CD4-positive, alpha-beta T cell treated with Interleukin-4 for 1 hour (primary cell): ENCODE measurements at regions not wholly inside any gene's neighbourhood (a gene's known extent, or its start where the extent isn't known, plus 50 kb on each side); places are given as distances from the start of the nearest gene placed in this dataset.
"Not testable (repeated sequence)": the region's sequence is repeated elsewhere in the genome, so short reads cannot be mapped to it uniquely, and the experiment has no call there.

Experiments
- DNase-seq, 2 donors: peaks; one replicate each; pipeline ENCODE4 v3.0.0-alpha.2; 2020 to 2022

DNA sequence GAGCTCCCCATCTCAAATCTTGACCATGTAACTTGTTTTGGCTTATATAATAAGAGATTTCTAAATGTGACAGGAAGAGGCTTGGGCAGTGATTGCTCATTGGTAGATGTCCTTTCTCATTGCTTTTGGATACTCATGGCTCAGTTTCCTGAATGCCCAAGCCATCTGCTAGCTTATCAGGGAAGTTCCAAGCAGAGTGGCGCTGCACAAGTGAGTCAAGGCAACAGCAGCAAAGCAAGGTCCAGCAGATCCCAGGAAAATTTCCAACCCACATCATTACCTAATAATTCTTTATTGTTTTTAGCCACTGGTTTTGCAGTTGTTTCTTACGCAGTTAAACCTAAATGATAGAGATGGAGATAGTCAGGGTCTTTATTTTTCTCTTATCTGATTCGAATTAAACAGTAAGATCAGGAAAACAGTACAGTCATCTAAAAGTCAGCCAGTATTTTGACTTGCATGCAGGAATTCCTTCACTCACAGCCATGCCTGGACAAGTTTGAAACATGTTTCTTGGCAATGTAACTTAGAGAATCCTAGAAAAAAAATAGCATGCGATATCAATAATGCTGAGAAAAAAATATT, 349.7 kb upstream of the TMEFF2 start:
- DNase-seq = no peak

DNA sequence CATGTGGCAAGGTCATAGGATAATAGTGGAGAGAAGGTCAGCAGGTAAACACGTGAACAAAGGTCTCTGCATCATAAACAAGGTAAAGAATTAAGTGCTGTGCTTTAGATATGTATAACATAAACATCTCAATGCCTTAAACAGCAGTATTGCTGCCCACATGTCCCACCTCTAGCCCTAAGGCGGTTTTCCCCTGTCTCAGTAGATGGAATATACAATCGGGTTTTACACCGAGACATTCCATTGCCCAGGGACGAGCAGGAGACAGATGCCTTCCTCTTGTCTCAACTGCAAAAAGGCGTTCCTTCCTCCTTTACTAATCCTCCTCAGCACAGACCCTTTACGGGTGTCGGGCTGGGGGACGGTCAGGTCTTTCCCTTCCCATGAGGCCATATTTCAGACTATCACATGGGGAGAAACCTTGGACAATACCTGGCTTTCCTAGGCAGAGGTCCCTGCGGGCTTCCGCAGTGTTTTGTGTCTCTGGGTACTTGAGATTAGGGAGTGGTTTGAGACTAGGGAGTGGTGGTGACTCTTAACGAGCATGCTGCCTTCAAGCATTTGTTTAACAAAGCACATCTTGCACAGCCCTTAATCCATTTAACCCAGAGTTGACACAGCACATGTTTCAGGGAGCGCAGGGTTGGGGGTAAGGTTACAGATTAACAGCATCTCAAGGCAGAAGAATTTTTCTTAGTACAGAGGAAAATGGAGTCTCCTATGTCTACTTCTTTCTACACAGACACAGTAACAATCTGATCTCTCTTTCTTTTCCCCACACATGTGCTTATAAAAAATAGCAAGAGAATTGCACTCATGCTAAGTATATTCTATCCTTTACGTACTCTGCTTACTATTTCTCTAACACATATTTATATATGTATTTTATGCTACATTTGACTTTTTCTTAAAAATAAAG, 347.7 kb upstream of the TMEFF2 start:
- not testable (repeated sequence) for DNase-seq

DNA sequence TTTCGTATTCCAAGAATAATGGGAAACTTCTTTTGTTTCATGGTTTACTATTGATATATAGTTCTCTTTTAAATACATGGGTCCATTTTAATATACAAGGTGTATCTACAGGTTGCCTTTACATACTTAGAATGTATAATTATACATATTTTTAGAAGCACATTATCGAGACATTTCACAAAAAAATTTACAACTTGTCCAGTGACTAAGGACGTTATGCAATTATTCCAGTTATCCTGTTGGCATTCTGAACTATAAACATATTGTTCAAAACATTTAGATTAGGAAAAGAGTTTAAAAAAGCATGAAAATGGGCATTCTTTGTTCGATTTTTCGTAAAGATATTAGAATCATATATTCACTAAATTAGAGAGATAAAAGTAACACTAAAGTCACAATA, 344.6 kb upstream of the TMEFF2 start:
- DNase-seq = no peak

DNA sequence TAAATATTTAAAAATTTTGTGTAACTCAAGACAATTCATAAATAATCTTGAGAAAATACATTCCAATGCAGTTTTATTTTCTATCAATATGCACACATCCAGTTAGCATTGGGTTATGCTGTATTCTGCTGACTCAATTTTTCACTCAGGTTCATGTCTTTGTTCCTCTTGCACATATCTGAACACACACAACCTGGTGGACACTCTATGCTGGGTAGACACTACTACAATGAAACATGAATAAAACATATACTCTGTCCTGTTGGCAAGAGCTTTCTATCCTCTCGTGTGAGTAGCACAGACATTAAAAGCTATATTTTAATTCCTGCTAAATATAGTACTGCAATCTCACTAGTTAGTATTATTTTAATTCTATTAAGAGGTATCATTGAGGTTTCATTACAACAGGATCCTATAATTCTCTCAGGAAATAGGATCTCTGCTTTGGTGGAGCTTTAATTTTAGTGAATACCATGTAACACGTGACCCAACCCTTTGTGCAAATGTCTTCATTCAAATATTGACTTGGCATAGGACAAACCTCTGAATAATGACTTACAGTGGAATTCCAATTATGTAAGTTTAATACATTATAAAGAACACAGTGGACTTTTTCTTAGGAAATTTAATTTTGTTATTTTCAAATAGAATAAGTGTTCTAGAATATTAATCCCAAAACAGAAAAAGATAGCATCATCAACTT, 342.3 kb upstream of the TMEFF2 start:
- DNase-seq = no peak

DNA sequence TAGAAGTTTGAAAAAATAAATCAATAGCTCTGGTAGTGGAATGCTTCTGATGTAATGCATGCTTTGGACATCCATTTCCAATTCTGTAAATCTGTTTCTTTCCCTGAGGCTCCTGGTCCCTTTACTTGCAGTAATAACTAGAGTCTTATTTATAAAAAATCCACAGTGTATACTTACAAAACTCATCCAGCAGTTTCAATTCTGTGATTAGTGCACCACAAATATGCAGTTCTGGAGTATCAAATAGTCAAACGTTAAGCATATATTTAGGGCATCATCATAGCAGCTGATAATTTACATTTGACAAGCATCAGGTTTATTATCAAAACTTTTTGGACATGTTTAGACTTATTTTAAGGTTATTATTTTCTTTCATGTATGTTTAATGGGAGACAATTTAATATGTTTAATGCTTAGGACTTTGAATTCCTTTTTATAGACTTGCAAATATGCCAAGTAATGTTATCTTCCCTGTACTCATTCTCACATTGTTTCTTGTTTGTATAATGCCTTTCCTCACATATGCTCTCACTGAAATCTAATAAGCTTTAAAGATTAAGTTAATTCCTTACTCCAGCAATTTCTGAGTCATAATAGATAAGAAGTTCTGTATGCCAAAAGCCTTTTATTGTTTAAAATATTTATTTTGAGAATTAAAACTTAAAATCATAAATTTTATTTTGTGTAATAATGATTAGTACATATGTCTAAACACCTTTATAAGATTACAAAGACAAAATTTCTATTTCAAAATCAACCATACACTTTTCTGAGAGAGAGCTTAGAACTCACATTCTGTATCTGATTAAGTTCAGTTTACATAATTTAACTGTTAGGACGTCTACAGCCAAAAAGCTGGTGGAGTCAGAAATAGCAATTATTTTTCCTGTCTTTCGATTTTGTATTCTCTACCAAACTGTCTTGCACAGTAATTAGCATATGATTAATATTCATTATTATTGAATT, 341.5 kb upstream of the TMEFF2 start:
- DNase-seq = no peak

DNA sequence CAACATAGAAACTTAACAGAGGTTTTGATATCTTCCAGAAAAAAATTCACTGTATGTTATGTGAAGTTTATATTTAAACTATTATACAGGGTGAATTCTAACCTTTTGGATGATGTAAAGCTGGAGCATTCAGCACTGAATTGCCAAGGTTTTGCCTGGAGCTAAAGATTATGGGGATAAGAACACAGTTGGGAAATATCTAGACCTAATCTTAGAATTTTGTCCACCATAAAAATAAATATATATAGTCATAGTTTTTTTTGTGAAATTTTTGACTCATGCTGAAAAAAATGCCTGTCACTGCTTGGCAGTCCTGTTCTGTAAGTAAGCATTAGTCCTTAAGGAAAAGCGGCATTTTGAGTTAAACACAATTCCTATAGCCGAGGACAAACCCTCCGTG, 339.3 kb upstream of the TMEFF2 start:
- DNase-seq = no peak

DNA sequence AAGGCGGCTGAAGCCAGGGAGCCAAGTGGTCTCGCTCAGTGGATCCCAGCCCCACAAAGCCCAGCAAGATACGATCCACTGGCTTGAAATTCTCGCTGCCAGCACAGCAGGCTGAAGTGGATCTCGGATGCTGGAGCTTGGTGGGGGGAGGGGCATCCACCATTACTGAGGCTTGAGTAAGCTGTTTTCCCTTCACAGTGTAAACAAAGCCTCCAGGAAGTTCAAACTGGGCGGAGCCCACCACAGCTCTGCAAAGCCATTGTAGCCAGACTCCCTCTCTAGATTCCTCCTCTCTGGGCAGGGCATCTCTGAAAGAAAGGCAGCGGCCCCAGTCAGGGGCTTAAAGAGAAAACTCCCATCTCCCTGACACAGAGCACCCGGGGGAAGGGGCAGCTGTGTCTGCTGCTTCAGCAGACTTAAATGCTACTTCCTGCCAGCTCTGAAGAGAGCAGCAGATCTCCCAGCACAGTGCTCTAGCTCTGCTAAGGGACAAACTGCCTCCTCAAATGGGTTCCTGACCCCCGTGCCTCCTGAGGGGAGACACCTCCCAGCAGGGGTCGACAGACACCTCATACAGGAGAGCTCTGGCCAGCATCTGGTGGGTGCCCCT, 330.0 kb upstream of the TMEFF2 start:
- not testable (repeated sequence) for DNase-seq

DNA sequence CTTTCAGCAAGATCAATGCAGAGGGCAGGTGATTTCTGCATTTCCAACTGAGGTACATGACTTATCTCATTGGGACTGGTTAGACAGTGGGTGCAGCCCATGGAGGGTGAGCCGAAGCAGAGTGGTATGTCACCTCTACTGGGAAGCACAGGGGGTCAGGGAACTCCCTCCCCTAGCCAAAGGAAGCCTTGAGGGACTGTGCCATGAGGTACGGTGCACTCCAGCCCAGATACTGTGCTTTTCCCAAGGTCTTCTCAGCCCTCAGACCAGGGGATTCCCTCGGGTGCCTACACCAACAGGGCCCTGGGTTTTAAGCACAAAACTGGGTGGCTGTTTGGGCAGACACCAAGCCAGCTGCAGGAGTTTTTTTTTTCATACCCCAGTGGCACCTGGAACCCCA, 329.5 kb upstream of the TMEFF2 start:
- DNase-seq = not testable (repeated sequence)

DNA sequence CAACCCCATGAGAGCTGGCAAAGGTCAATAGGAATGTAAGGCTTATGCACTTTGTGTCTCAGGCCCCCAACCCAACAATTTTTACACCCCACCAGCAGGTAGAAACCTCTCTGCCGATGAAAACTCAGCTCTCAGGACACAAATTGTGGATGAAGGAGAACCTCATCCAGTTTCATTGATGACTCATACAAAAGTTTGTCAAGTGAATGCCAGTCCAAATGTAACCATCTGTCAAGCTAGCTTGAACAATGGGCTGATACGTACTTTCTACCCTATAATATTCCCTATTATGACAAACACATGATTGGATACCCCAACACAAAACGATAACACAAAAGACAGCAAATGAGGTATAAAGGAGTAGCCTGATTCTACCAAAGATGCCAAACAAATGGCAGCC, 321.2 kb upstream of the TMEFF2 start:
- no peak for DNase-seq

DNA sequence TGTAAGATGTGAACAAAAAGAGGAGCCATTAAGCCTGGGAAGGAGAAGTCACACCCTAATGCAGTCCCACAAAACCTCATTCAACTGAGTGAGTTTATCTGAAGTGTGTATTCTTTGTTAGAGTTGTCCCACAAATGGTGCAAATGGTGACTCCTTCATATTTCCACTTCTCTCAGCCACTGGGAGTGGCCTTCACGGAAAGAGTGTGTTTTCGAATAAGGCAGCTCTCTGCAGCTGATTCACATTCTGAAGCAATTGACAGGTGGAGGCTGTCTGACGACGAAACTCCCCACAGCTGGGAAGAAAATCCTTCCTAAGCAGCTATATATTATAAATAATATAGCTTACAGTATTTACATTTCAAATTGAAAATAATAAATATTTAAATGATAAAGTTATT, 318.8 kb upstream of the TMEFF2 start:
- no peak for DNase-seq

DNA sequence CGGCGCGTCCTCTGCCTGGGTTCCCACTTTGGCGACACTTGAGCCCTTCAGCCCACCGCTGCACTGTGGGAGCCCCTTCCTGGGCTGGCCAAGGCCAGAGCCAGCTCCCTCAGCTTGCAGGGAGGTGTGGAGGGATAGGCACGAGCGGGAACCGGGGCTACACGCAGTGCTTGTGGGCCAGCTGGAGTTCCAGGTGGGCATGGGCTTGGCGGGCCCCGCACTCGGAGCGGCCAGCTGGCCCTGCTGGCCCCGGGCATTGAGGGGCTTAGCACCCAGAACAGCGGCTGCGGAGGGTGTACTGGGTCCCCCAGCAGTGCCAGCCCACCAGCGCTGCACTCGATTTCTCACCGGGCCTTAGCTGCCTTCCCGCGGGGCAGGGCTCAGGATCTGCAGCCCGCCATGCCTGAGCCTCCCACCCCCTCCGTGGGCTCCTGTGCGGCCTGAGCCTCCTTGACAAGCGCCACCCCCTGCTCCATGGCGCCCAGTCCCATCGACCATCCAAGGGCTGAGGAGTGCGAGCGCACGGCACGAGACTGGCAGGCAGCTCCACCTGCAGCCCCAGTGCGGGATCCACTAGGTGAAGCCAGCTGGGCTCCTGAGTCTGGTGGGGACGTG, 313.2 kb upstream of the TMEFF2 start:
- DNase-seq = not testable (repeated sequence)

DNA sequence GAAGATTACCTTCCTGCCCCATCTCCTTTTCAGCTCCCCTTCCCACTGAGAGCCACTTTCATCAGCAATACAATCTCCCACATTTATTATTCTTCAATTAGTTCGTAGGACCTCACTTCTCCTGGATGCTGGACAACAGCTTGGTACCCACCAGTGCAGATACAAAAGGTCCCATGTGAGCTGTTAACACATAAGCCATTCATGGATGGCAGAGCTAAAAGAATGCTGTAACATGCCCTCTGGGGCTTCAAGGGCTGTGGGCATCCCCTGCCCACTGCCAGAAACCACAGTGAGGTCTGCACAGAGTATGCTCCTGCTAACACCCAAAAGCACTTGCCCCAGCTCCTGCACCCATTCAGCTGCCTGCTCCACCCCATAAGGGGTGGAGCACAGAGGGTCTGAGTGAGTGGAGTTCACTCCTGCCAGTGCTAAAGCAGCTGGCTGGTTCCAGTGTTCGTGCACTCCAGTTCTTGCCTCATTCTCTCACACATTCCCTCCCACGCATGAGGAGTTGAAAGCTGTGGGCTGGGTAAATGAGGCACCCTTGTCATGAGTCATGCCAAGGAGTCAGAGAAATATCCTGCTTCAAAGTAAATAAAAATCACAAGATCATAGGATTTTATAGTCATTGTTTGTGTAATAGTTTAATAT, 305.9 kb upstream of the TMEFF2 start:
- DNase-seq = no peak

DNA sequence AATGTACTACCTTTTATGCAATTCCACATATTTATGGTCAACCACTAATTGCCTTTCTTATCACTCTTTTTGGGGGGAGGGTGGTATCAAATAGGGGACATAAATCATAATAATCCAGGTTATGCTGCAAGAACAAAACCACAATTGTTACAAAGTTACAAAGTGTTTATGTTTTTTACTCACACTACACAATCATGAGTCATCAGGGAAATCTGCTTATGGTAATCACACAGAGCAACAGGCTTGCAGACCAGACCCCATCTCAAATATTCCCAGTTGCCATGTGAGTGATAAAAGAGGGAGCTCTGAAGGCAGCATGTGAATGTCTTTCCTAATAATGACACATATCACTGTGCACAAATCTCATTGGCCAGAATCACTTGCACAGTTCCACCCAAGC, 304.7 kb upstream of the TMEFF2 start:
- no peak for DNase-seq

DNA sequence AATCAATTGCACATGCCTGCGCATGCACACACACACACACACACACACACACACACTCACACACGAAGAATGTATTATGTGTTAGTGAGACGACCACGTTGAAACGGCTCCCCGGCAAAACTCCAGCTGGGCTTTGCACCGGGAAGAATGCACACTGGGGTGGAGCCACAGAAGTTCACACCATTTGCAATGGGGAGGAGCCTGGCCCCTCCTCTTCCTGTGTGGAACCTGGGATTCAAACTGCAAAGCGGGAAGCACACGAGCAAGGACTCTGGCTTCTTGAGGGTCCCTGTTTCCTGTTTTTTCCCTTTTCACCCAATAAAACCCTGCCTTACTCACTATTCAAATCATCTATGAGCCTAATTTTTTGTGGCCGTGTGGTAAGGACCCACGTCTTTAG, 304.0 kb upstream of the TMEFF2 start:
- no peak for DNase-seq

DNA sequence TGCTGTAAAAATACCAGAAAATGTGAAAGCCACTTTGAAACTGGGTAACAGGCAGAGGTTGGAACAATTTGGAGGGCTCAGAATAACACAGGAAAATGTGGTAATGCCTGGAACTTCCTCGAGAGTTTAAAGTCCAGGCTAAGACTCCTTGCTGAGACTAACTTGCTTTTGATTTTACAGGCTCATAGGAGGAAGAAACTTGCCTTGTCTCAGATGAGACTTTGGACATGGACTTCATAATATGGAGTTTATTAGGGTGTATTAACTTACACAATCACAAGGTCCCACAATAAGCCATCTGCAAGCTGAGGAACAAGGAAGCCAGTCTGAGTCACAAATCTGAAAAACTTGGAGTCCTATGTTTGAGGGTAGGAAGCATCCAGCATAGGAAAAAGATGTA, 293.4 kb upstream of the TMEFF2 start:
- not testable (repeated sequence) for DNase-seq

DNA sequence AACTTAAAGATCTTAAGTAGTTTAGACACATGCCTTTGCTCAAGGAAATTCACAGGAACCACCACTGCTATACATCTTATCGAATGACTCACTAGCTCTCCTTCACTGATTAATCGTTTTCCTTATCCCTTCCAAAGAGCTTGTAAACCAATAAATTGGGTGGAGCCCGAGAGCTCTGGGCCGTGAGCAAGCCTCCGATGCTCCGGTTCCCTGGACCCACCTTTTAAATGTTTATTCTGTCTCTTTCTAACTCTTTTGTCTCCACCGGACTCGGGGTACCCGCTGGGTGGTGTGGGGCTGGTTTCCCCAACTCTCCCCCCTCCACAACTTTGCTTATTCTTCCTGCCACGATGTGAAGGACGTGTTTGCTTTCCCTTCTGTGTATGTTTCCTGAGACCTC, 292.9 kb upstream of the TMEFF2 start:
- no peak for DNase-seq

DNA sequence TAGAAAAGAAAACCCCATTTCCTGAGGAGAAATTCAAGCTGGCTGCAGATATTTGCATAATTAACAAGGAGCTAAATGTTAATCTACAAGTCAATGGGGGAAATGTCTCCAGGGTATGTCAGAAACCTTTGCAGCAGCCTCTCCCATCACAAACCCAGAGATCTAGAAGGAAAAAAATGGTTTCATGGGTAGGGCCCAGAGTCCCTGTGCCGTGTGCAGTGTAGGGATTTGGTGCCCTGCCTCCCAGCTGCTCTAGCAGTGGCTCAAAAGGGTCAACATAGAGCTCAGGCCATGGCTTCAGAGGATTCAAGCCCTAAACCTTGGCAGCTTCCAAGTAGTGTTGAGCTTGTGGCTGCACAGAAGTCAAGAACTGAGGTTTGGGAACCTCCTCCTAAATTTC, 290.2 kb upstream of the TMEFF2 start:
- DNase-seq = no peak

DNA sequence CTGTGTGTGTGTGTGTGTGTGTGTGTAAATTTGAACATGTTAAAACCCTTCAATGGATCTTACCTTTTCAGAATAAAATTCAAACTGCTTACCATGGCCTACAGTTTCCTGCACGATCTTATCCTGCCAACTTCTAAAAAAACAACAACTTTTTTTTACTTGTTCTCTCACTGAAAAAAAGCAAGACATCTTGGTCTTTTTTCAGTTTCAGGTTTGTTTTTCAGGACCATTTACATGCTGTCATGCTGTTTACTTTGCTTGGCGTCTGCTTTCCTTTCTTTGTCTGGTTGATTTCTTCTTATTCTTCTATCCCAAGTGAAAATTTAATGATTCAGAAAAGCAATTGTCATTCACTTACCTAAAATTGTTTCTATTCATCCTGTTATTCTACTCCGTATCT, 286.3 kb upstream of the TMEFF2 start:
- no peak for DNase-seq

DNA sequence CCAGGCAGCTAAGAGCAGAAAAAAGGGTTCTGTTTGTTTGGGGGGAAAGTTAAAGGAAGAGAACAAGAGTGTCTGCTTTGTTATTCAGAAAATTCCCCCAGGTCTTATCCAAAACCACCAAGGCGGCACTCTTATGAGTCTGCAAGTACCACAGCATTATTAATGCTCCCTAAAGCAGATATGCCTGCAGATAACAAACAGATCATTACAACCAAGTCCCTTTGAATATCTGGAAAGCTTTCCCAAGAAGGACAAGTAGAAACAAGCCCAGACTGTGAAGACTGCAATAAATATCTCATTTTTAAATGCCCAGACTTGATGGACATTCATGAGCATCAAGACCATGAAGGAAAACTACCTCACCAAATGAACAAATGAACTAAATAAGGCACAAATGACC, 278.6 kb upstream of the TMEFF2 start:
- DNase-seq = no peak

DNA sequence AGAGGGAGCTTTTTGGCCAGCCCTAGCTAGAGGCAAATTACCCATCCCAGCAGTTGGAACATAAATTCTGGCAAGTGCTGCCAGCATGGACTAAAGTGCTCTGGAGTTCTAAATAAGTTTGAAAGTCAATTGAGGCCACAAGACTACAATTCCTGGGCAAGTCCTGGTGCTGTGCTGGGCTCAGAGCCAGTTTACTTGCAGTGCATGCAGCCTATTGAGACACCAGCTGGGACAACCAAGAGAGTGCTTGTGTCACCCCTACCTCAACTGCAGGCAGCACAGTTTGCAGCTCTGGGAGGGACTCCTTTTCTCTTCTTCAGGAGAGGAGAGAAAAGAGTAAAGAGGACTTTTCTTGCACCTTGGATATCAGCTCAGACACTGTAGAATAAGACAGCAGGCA, 277.2 kb upstream of the TMEFF2 start:
- DNase-seq = no peak

DNA sequence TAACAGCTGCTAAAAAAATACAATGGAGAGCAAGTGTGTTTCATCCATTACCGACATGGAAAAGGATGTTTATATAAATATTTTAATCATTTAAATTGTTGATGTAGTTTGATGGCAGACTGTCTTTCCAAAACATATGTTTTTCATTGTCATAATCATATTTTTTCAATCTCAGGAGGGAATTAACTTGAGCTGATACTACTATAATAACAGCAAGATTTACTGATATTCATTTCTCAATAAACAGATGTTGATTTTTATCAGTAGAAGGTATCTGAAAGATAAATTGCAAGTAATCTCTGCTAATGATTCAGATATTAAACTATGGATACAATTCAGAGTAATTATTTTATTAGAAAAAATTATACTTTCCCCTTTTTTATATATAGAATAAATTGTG, 274.9 kb upstream of the TMEFF2 start:
- no peak for DNase-seq
